Peyer's patch (tissue), 4 donors: ENCODE measurements at regions not wholly inside any gene's neighbourhood (a gene's known extent, or its start where the extent isn't known, plus 50 kb on each side); places are given as distances from the start of the nearest gene placed in this dataset.

Source experiments
- DNase-seq, 3 donors: peaks; one replicate each; pipeline ENCODE4 v3.0.0-alpha.2; 2017 to 2019
- H3K27ac ChIP-seq, 4 donors: fragments of 200-600 bp; sonication (generic); one replicate each; pipeline ENCODE4 v1.5.1; 2016 to 2019
- H3K27me3 ChIP-seq, 2 donors: fragments of 200-600 bp; sonication (generic); one replicate each; pipeline ENCODE4 v1.5.1; 2019
- H3K36me3 ChIP-seq, 3 donors: fragments of 200-600 bp; sonication (generic); one replicate each; pipeline ENCODE4 v1.5.1; 2016 to 2019
- H3K4me1 ChIP-seq, 4 donors: fragments of 200-600 bp; sonication (generic); one replicate each; pipeline ENCODE4 v1.5.1; 2016 to 2019
- H3K4me3 ChIP-seq, 4 donors: fragments of 200-600 bp; sonication (generic); 1 replicate in 3 of 4; 2 replicates in 1 of 4; pipeline ENCODE4 v1.5.1; 2016 to 2019; ENCODE audit warnings: mild to moderate bottlenecking in 1 of 4
- H3K9me3 ChIP-seq, 4 donors: fragments of 200-600 bp; sonication (generic); one replicate each; pipeline ENCODE4 v1.5.1; 2016 to 2019; ENCODE audit warnings: mild to moderate bottlenecking in 1 of 4
- POLR2A ChIP-seq, 2 donors: fragments of 450-650 bp; IDR thresholded peaks; one replicate each; pipeline ENCODE4 v1.5.1; 2017; ENCODE audit warnings: antibody characterized with exemption in 2 of 2, mild to moderate bottlenecking in 2 of 2, moderate library complexity in 2 of 2
- TF ChIP-seq, protein P1 (sequence below), 6 experiments: fragments of 450-650 bp in 4 of 6; fragments of 200-600 bp in 2 of 6; sonication (generic) in 1 of 6; IDR thresholded peaks; one replicate each; pipeline ENCODE4 v1.5.1; 2017 to 2019; ENCODE audit warnings: antibody characterized with exemption in 6 of 6, mild to moderate bottlenecking in 3 of 6, moderate library complexity in 1 of 6

DNA sequence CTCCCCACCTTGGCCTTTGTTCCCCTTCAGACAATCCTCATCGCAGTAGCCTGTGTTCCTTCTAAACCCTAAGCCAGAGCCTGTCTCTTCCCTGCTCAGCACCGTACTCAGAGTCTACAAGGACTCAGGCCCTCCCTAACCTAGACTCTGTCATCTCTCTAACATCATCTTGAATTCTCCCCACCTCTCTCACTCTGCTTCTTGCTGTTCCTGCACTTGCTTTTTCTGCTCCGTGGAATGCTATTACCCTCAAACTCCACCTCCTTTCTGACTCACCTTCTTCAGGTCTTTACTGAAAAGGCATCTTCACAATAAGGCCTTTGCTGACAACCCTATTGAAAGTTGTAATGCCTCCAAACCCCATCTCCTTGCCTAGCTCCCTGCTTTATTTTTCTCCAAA, 141.0 kb downstream of the DKK1 start:
- TF ChIP-seq POLR2A (IDR thresholded peaks at IDR 0.05), result no peak
- TF ChIP-seq, protein P1, sequence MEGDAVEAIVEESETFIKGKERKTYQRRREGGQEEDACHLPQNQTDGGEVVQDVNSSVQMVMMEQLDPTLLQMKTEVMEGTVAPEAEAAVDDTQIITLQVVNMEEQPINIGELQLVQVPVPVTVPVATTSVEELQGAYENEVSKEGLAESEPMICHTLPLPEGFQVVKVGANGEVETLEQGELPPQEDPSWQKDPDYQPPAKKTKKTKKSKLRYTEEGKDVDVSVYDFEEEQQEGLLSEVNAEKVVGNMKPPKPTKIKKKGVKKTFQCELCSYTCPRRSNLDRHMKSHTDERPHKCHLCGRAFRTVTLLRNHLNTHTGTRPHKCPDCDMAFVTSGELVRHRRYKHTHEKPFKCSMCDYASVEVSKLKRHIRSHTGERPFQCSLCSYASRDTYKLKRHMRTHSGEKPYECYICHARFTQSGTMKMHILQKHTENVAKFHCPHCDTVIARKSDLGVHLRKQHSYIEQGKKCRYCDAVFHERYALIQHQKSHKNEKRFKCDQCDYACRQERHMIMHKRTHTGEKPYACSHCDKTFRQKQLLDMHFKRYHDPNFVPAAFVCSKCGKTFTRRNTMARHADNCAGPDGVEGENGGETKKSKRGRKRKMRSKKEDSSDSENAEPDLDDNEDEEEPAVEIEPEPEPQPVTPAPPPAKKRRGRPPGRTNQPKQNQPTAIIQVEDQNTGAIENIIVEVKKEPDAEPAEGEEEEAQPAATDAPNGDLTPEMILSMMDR (IDR thresholded peaks at IDR 0.05), result no peak

GRCh38 chr10:52459097-52459496, 145.0 kb downstream of the DKK1 start:
- Histone ChIP-seq H3K4me3 (no peak overlapping the region), H3K9me3 (no peaks in the 10 kb centered on the region), H3K27me3 (no peaks in the 10 kb centered on the region), H3K27ac (no peak overlapping the region), H3K4me1 (no peaks in the 10 kb centered on the region), H3K36me3 (no peaks in the 10 kb centered on the region)
- no peak for DNase-seq
- TF ChIP-seq, protein P1 (IDR thresholded peaks at IDR 0.05), result no peak
- no peak for TF ChIP-seq POLR2A (IDR thresholded peaks at IDR 0.05)

More for the DNA sequence above, 141.0 kb downstream of the DKK1 start:
- Histone ChIP-seq H3K27ac (no peak overlapping the region), H3K4me1 (no peaks in the 10 kb centered on the region), H3K27me3 (no peaks in the 10 kb centered on the region), H3K4me3 (no peak overlapping the region), H3K36me3 (no peaks in the 10 kb centered on the region), H3K9me3 (no peaks in the 10 kb centered on the region)
- no peak for DNase-seq

GRCh38 chr10:52463826-52464225, 149.7 kb downstream of the DKK1 start:
- DNase-seq, result no peak
- no peak overlapping the region for H3K4me3 ChIP-seq
- no peaks in the 10 kb centered on the region for H3K36me3 ChIP-seq
- H3K27ac ChIP-seq, result no peak overlapping the region
- no peaks in the 10 kb centered on the region for H3K27me3 ChIP-seq
- H3K9me3 ChIP-seq, result no peaks in the 10 kb centered on the region
- TF ChIP-seq, protein P1 (IDR thresholded peaks at IDR 0.05), result no peak
- TF ChIP-seq POLR2A (IDR thresholded peaks at IDR 0.05), result no peak
- H3K4me1 ChIP-seq, result no peaks in the 10 kb centered on the region

GRCh38 chr10:52464368-52465124, 150.5 kb downstream of the DKK1 start:
- no peak for DNase-seq
- H3K27ac ChIP-seq, result no peak overlapping the region
- no peaks in the 10 kb centered on the region for H3K9me3 ChIP-seq
- no peaks in the 10 kb centered on the region for H3K27me3 ChIP-seq
- H3K4me3 ChIP-seq, result no peak overlapping the region
- no peak for TF ChIP-seq POLR2A (IDR thresholded peaks at IDR 0.05)
- TF ChIP-seq, protein P1 (IDR thresholded peaks at IDR 0.05), result no peak
- H3K4me1 ChIP-seq, result no peaks in the 10 kb centered on the region
- H3K36me3 ChIP-seq, result no peaks in the 10 kb centered on the region

GRCh38 chr10:52465202-52465601, 151.1 kb downstream of the DKK1 start:
- no peak for TF ChIP-seq POLR2A (IDR thresholded peaks at IDR 0.05)
- TF ChIP-seq, protein P1 (IDR thresholded peaks at IDR 0.05), result no peak
- no peaks in the 10 kb centered on the region for H3K9me3 ChIP-seq
- H3K27ac ChIP-seq, result no peak overlapping the region
- no peaks in the 10 kb centered on the region for H3K27me3 ChIP-seq
- H3K4me3 ChIP-seq, result no peak overlapping the region
- H3K4me1 ChIP-seq, result no peaks in the 10 kb centered on the region
- no peak for DNase-seq
- H3K36me3 ChIP-seq, result no peaks in the 10 kb centered on the region
